ENCODE measurements at regions not wholly inside any gene's neighbourhood (a gene's known extent, or its start where the extent isn't known, plus 50 kb on each side); places are given as distances from the start of the nearest gene placed in this dataset.

- H3K9ac ChIP-seq (ENCODE audit: low read depth, low read length, poor library complexity): no peak overlapping the region
- H4K91ac ChIP-seq (ENCODE audit: low read depth, low read length, poor library complexity): no peak overlapping the region
- no peak overlapping the region for H3K4me2 ChIP-seq (ENCODE audit: insufficient read depth, low read length, poor library complexity, severe bottlenecking)
- no peak overlapping the region for H2BK120ac ChIP-seq (ENCODE audit: low read depth, low read length)
- H3K27ac ChIP-seq (replicated peaks; ENCODE audit: low read length): no peak overlapping the region
- H4K8ac ChIP-seq (ENCODE audit: low read depth, low read length): no peak overlapping the region
- no peak overlapping the region for H3K18ac ChIP-seq (ENCODE audit: low read length)
- H3K23ac ChIP-seq (ENCODE audit: low read depth, low read length, poor library complexity): no peak overlapping the region
- H2BK12ac ChIP-seq (ENCODE audit: low read length): no peak overlapping the region
- no peak overlapping the region for H2BK5ac ChIP-seq (ENCODE audit: low read length)
- no peaks in the 10 kb centered on the region for H3K27me3 ChIP-seq (ENCODE audit: control insufficient read depth in 3 of 3, insufficient read depth in 3 of 3, low read depth in 1 of 3, low read length in 3 of 3)
- no peak overlapping the region for H2AK5ac ChIP-seq (ENCODE audit: low read depth, low read length)
- H3K4me3 ChIP-seq (ENCODE audit: low read length in 2 of 2): no peak overlapping the region
- H3K4me1 ChIP-seq (ENCODE audit: control insufficient read depth in 2 of 2, insufficient read depth in 1 of 2, low read depth in 1 of 2, low read length in 2 of 2): no peaks in the 10 kb centered on the region
- H3K79me1 ChIP-seq (ENCODE audit: low read depth, low read length): no peaks in the 10 kb centered on the region
- no peak overlapping the region for H3K14ac ChIP-seq (ENCODE audit: low read length)
- no peak overlapping the region for H2BK15ac ChIP-seq (ENCODE audit: low read length)
- peaks cover 0 to 2% of the 10 kb centered on the region in 2 donors for H3K9me3 ChIP-seq (replicated peaks in 1 of 2; ENCODE audit: control insufficient read depth in 2 of 2, insufficient read depth in 1 of 2, low read depth in 1 of 2, low read length in 2 of 2)
- no peak overlapping the region for H3K4ac ChIP-seq (ENCODE audit: low read length)
- DNase-seq (ENCODE audit: low spot score): no peak
- no peaks in the 10 kb centered on the region for H3K36me3 ChIP-seq (replicated peaks in 1 of 2; ENCODE audit: control insufficient read depth in 2 of 2, insufficient read depth in 2 of 2, low read length in 2 of 2)
- H2AFZ ChIP-seq (ENCODE audit: low read length): no peak overlapping the region
Observed at GRCh38 chr5:92896722-92897121, 684.3 kb downstream of the NR2F1-AS1 start.

DNA sequence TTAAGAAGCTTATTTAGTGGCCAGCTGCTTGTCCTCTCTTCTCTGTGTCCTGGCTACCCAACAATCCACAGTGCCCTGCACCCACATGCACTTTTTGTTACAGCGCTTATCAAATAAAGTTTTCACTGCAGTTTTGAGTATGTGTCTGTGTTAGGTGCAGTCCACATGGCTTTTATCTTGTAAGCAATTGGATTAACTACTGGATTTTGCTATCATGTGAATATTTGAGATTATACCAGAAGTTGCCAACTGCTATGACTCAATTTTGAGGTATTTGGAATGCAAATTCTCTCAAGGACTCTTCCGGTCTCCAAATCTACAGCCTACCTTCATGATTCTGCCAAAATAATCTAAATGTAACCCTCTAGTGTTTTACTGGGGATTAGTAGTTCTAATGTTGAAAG is 690.2 kb downstream of the NR2F1-AS1 start:
- H3K23ac ChIP-seq (ENCODE audit: low read depth, low read length, poor library complexity): no peak overlapping the region
- peaks cover 0 to 4% of the 10 kb centered on the region in 2 donors for H3K36me3 ChIP-seq (replicated peaks in 1 of 2; ENCODE audit: control insufficient read depth in 2 of 2, insufficient read depth in 2 of 2, low read length in 2 of 2)
- H2AK5ac ChIP-seq (ENCODE audit: low read depth, low read length): no peak overlapping the region
- H3K27ac ChIP-seq (replicated peaks; ENCODE audit: low read length): no peak overlapping the region
- H3K27me3 ChIP-seq (ENCODE audit: control insufficient read depth in 3 of 3, insufficient read depth in 3 of 3, low read depth in 1 of 3, low read length in 3 of 3): no peaks in the 10 kb centered on the region
- H3K4me2 ChIP-seq (ENCODE audit: insufficient read depth, low read length, poor library complexity, severe bottlenecking): no peak overlapping the region
- WGBS, 2 donors (ENCODE audit: extremely low coverage in 2 of 2, insufficient read length in 2 of 2, insufficient replicate concordance in 1 of 2): no CpG with 5 or more reads among the region's 2 CpGs
- no peak overlapping the region for H4K8ac ChIP-seq (ENCODE audit: low read depth, low read length)
- no peak overlapping the region for H2BK12ac ChIP-seq (ENCODE audit: low read length)
- H2BK5ac ChIP-seq (ENCODE audit: low read length): no peak overlapping the region
- H3K9me3 ChIP-seq (replicated peaks in 1 of 2; ENCODE audit: control insufficient read depth in 2 of 2, insufficient read depth in 1 of 2, low read depth in 1 of 2, low read length in 2 of 2): peaks cover 6 to 16% of the 10 kb centered on the region in 2 donors
- no peak overlapping the region for H3K9ac ChIP-seq (ENCODE audit: low read depth, low read length, poor library complexity)
- no peak for DNase-seq (ENCODE audit: low spot score)
- no peak overlapping the region for H2BK15ac ChIP-seq (ENCODE audit: low read length)
- H3K4me1 ChIP-seq (ENCODE audit: control insufficient read depth in 2 of 2, insufficient read depth in 1 of 2, low read depth in 1 of 2, low read length in 2 of 2): peaks cover 2 to 13% of the 10 kb centered on the region in 2 donors
- H3K18ac ChIP-seq (ENCODE audit: low read length): no peak overlapping the region
- H4K91ac ChIP-seq (ENCODE audit: low read depth, low read length, poor library complexity): no peak overlapping the region
- H2AFZ ChIP-seq (ENCODE audit: low read length): no peak overlapping the region
- no peak overlapping the region for H3K4me3 ChIP-seq (ENCODE audit: low read length in 2 of 2)
- H3K79me1 ChIP-seq (ENCODE audit: low read depth, low read length): no peaks in the 10 kb centered on the region
- H3K14ac ChIP-seq (ENCODE audit: low read length): no peak overlapping the region
- no peak overlapping the region for H2BK120ac ChIP-seq (ENCODE audit: low read depth, low read length)
- H3K4ac ChIP-seq (ENCODE audit: low read length): no peak overlapping the region

- Histone ChIP-seq H3K23ac (ENCODE audit: low read depth, low read length, poor library complexity) (no peak overlapping the region), H3K18ac (ENCODE audit: low read length) (no peak overlapping the region), H4K91ac (ENCODE audit: low read depth, low read length, poor library complexity) (no peak overlapping the region), H3K9ac (ENCODE audit: low read depth, low read length, poor library complexity) (no peak overlapping the region), H2AK5ac (ENCODE audit: low read depth, low read length) (no peak overlapping the region), H3K27ac (replicated peaks; ENCODE audit: low read length) (no peak overlapping the region), H3K79me1 (ENCODE audit: low read depth, low read length) (no peaks in the 10 kb centered on the region), H3K4me2 (ENCODE audit: insufficient read depth, low read length, poor library complexity, severe bottlenecking) (no peak overlapping the region), H3K14ac (ENCODE audit: low read length) (no peak overlapping the region), H3K27me3 (ENCODE audit: control insufficient read depth in 3 of 3, insufficient read depth in 3 of 3, low read depth in 1 of 3, low read length in 3 of 3) (no peaks in the 10 kb centered on the region), H4K8ac (ENCODE audit: low read depth, low read length) (no peak overlapping the region), H2BK120ac (ENCODE audit: low read depth, low read length) (no peak overlapping the region), H3K4me3 (ENCODE audit: low read length in 2 of 2) (no peak overlapping the region), H2BK15ac (ENCODE audit: low read length) (no peak overlapping the region), H2BK12ac (ENCODE audit: low read length) (peak overlapping the region; percentile 10), H2BK5ac (ENCODE audit: low read length) (no peak overlapping the region), H2AFZ (ENCODE audit: low read length) (no peak overlapping the region), H3K4ac (ENCODE audit: low read length) (no peak overlapping the region), H3K36me3 (replicated peaks in 1 of 2; ENCODE audit: control insufficient read depth in 2 of 2, insufficient read depth in 2 of 2, low read length in 2 of 2) (peaks cover 0 to 4% of the 10 kb centered on the region in 2 donors), H3K4me1 (ENCODE audit: control insufficient read depth in 2 of 2, insufficient read depth in 1 of 2, low read depth in 1 of 2, low read length in 2 of 2) (peaks cover 4 to 28% of the 10 kb centered on the region in 2 donors), H3K9me3 (replicated peaks in 1 of 2; ENCODE audit: control insufficient read depth in 2 of 2, insufficient read depth in 1 of 2, low read depth in 1 of 2, low read length in 2 of 2) (peaks cover 6 to 16% of the 10 kb centered on the region in 2 donors)
- DNase-seq (ENCODE audit: low spot score): no peak
- no CpG with 5 or more reads among the region's 1 CpG for WGBS, 2 donors (ENCODE audit: extremely low coverage in 2 of 2, insufficient read length in 2 of 2, insufficient replicate concordance in 1 of 2)
Observed at GRCh38 chr5:92889140-92889539, 691.9 kb downstream of the NR2F1-AS1 start.

DNA sequence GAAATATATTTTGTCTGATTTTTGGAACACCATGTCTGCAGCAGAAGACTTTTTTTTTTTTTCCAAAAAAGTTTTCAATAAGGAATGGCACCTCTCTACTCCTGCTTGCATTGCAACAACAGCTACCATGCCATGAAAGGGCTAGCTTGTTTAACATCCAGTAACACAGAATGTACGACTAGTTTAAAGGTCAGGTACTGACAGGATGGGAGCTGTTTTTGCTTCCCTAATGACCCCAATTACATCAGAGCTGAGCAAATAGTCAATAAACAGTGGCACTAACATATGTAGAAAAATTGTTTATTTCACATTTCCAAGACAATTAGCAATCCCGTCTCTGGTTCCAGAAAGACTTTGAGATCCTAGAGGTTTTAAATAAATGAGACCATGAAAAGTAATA is 693.8 kb downstream of the NR2F1-AS1 start:
- no peak overlapping the region for H4K91ac ChIP-seq (ENCODE audit: low read depth, low read length, poor library complexity)
- H2AFZ ChIP-seq (ENCODE audit: low read length): no peak overlapping the region
- H3K79me1 ChIP-seq (ENCODE audit: low read depth, low read length): no peaks in the 10 kb centered on the region
- no peak overlapping the region for H3K23ac ChIP-seq (ENCODE audit: low read depth, low read length, poor library complexity)
- no peak overlapping the region for H2BK12ac ChIP-seq (ENCODE audit: low read length)
- WGBS, 2 donors (ENCODE audit: extremely low coverage in 2 of 2, insufficient read length in 2 of 2, insufficient replicate concordance in 1 of 2): no CpG with 5 or more reads among the region's 2 CpGs
- H3K4ac ChIP-seq (ENCODE audit: low read length): no peak overlapping the region
- no peak overlapping the region for H2BK15ac ChIP-seq (ENCODE audit: low read length)
- H3K18ac ChIP-seq (ENCODE audit: low read length): no peak overlapping the region
- no peak for DNase-seq (ENCODE audit: low spot score)
- H3K27me3 ChIP-seq (ENCODE audit: control insufficient read depth in 3 of 3, insufficient read depth in 3 of 3, low read depth in 1 of 3, low read length in 3 of 3): no peaks in the 10 kb centered on the region
- H3K14ac ChIP-seq (ENCODE audit: low read length): no peak overlapping the region
- H4K8ac ChIP-seq (ENCODE audit: low read depth, low read length): no peak overlapping the region
- no peak overlapping the region for H2BK5ac ChIP-seq (ENCODE audit: low read length)
- peaks cover 4 to 35% of the 10 kb centered on the region in 2 donors for H3K4me1 ChIP-seq (ENCODE audit: control insufficient read depth in 2 of 2, insufficient read depth in 1 of 2, low read depth in 1 of 2, low read length in 2 of 2)
- H2BK120ac ChIP-seq (ENCODE audit: low read depth, low read length): no peak overlapping the region
- H3K9ac ChIP-seq (ENCODE audit: low read depth, low read length, poor library complexity): no peak overlapping the region
- H3K9me3 ChIP-seq (replicated peaks in 1 of 2; ENCODE audit: control insufficient read depth in 2 of 2, insufficient read depth in 1 of 2, low read depth in 1 of 2, low read length in 2 of 2): peaks cover 6 to 16% of the 10 kb centered on the region in 2 donors
- H3K27ac ChIP-seq (replicated peaks; ENCODE audit: low read length): no peak overlapping the region
- H3K4me2 ChIP-seq (ENCODE audit: insufficient read depth, low read length, poor library complexity, severe bottlenecking): no peak overlapping the region
- H2AK5ac ChIP-seq (ENCODE audit: low read depth, low read length): no peak overlapping the region
- peaks cover 0 to 4% of the 10 kb centered on the region in 2 donors for H3K36me3 ChIP-seq (replicated peaks in 1 of 2; ENCODE audit: control insufficient read depth in 2 of 2, insufficient read depth in 2 of 2, low read length in 2 of 2)
- no peak overlapping the region for H3K4me3 ChIP-seq (ENCODE audit: low read length in 2 of 2)

Data from neuronal stem cell (in vitro differentiated cells).